ENCODE measurements at regions not wholly inside any gene's neighbourhood (a gene's known extent, or its start where the extent isn't known, plus 50 kb on each side); places are given as distances from the start of the nearest gene placed in this dataset.

- no peak for TF ChIP-seq CTCF (IDR thresholded peaks at IDR 0.05; ENCODE audit: poor library complexity, severe bottlenecking)
- no peak for DNase-seq (ENCODE audit: low spot score)
- ATAC-seq (ENCODE audit: low read depth), result no peak
- H3K4me1 ChIP-seq (ENCODE audit: insufficient read depth, poor library complexity, severe bottlenecking), result no peaks in the 10 kb centered on the region
- H3K27ac ChIP-seq (ENCODE audit: poor library complexity, severe bottlenecking), result no peak overlapping the region
- no peaks in the 10 kb centered on the region for H3K27me3 ChIP-seq (ENCODE audit: insufficient read depth, poor library complexity, severe bottlenecking)
- no peaks in the 10 kb centered on the region for H3K9me3 ChIP-seq (ENCODE audit: severe bottlenecking)
- H3K4me3 ChIP-seq (ENCODE audit: severe bottlenecking), result no peak overlapping the region
- no peaks in the 10 kb centered on the region for H3K36me3 ChIP-seq (ENCODE audit: low read depth)
These were observed 720.7 kb upstream of the FAM174A start for GRCh38 chr5:99814321-99815063.

- ATAC-seq (ENCODE audit: low read depth) (no peak), DNase-seq (ENCODE audit: low spot score) (no peak)
- TF ChIP-seq CTCF (IDR thresholded peaks at IDR 0.05; ENCODE audit: poor library complexity, severe bottlenecking), result no peak
- no peaks in the 10 kb centered on the region for H3K9me3 ChIP-seq (ENCODE audit: severe bottlenecking)
- H3K36me3 ChIP-seq (ENCODE audit: low read depth), result no peaks in the 10 kb centered on the region
- no peaks in the 10 kb centered on the region for H3K4me1 ChIP-seq (ENCODE audit: insufficient read depth, poor library complexity, severe bottlenecking)
- no peaks in the 10 kb centered on the region for H3K27me3 ChIP-seq (ENCODE audit: insufficient read depth, poor library complexity, severe bottlenecking)
- no peak overlapping the region for H3K4me3 ChIP-seq (ENCODE audit: severe bottlenecking)
- no peak overlapping the region for H3K27ac ChIP-seq (ENCODE audit: poor library complexity, severe bottlenecking)
These were observed 726.4 kb upstream of the FAM174A start for GRCh38 chr5:99808657-99809230.

- no peak overlapping the region for H3K4me3 ChIP-seq (ENCODE audit: severe bottlenecking)
- no peak for ATAC-seq (ENCODE audit: low read depth)
- no peak for DNase-seq (ENCODE audit: low spot score)
These were observed 727.8 kb upstream of the FAM174A start for GRCh38 chr5:99807346-99807745.

GRCh38 chr5:99795031-99795430, 740.1 kb upstream of the FAM174A start:
- no peaks in the 10 kb centered on the region for H3K9me3 ChIP-seq (ENCODE audit: severe bottlenecking)
- no peaks in the 10 kb centered on the region for H3K36me3 ChIP-seq (ENCODE audit: low read depth)
- H3K27me3 ChIP-seq (ENCODE audit: insufficient read depth, poor library complexity, severe bottlenecking), result no peaks in the 10 kb centered on the region
- ATAC-seq (ENCODE audit: low read depth) (no peak), DNase-seq (ENCODE audit: low spot score) (no peak)
- TF ChIP-seq CTCF (IDR thresholded peaks at IDR 0.05; ENCODE audit: poor library complexity, severe bottlenecking), result no peak
- no peaks in the 10 kb centered on the region for H3K4me1 ChIP-seq (ENCODE audit: insufficient read depth, poor library complexity, severe bottlenecking)
- no peak overlapping the region for H3K4me3 ChIP-seq (ENCODE audit: severe bottlenecking)
- no peak overlapping the region for H3K27ac ChIP-seq (ENCODE audit: poor library complexity, severe bottlenecking)

More at GRCh38 chr5:99807346-99807745, 727.8 kb upstream of the FAM174A start:
- H3K27me3 ChIP-seq (ENCODE audit: insufficient read depth, poor library complexity, severe bottlenecking), result no peaks in the 10 kb centered on the region
- H3K36me3 ChIP-seq (ENCODE audit: low read depth), result no peaks in the 10 kb centered on the region
- no peak overlapping the region for H3K27ac ChIP-seq (ENCODE audit: poor library complexity, severe bottlenecking)
- H3K9me3 ChIP-seq (ENCODE audit: severe bottlenecking), result no peaks in the 10 kb centered on the region
- H3K4me1 ChIP-seq (ENCODE audit: insufficient read depth, poor library complexity, severe bottlenecking), result no peaks in the 10 kb centered on the region
- no peak for TF ChIP-seq CTCF (IDR thresholded peaks at IDR 0.05; ENCODE audit: poor library complexity, severe bottlenecking)

GRCh38 chr5:99788482-99788881, 746.7 kb upstream of the FAM174A start:
- Histone ChIP-seq H3K27me3 (ENCODE audit: insufficient read depth, poor library complexity, severe bottlenecking) (peaks cover 4% of the 10 kb centered on the region), H3K9me3 (ENCODE audit: severe bottlenecking) (no peaks in the 10 kb centered on the region), H3K4me1 (ENCODE audit: insufficient read depth, poor library complexity, severe bottlenecking) (no peaks in the 10 kb centered on the region), H3K36me3 (ENCODE audit: low read depth) (no peaks in the 10 kb centered on the region), H3K4me3 (ENCODE audit: severe bottlenecking) (no peak overlapping the region), H3K27ac (ENCODE audit: poor library complexity, severe bottlenecking) (no peak overlapping the region)
- DNase-seq (ENCODE audit: low spot score), result no peak
- ATAC-seq (ENCODE audit: low read depth), result no peak
- TF ChIP-seq CTCF (IDR thresholded peaks at IDR 0.05; ENCODE audit: poor library complexity, severe bottlenecking), result no peak
